ENCODE measurements at regions not wholly inside any gene's neighbourhood (a gene's known extent, or its start where the extent isn't known, plus 50 kb on each side); places are given as distances from the start of the nearest gene placed in this dataset.
A peak's percentile ranks its signal among the peaks of the same experiment; 100 is the strongest.

GRCh38 chr2:133718688-133719201 lies 150.5 kb upstream of the NCKAP5 start:
- peak; percentile 94 for DNase-seq (ENCODE audit: low read depth)

DNA sequence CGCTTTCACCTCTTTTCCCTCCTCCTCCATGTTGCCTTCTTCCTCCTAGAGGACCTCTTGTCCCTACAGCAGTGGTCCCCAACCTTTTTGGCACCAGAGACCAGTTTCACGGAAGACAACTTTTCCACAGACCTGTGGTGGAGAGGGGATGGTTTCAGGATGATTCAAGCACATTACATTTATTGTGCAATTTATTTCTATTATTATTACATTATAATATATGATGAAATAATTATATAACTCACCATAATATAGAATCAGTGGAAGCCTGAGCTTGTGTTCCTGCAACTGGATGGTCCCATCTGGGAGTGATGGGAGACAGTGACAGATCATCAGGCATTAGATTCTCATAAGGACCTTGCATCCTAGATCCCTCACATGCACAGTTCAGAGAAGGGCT lies 152.2 kb upstream of the NCKAP5 start:
- DNase-seq (ENCODE audit: low read depth) = no peak

GRCh38 chr2:133721118-133721517 lies 152.9 kb upstream of the NCKAP5 start:
- DNase-seq (ENCODE audit: low read depth) = no peak

DNA sequence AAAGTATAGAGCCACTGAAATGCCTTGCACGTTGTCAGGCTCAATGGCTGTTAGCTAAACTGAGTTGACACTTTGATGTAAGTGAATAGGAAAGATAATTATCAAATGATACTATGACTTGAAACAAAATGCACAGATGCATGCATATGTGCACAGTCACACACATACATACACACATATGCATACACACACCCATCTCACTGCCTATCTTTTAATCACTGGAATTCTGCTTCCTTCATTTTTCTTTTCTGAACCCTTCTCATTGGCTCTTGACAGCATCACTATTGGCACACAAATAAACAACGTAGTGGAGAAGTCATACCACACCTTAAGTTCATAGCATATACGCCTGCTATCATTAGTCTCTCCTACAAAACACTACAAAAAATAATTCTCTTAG lies 154.9 kb upstream of the NCKAP5 start:
- no peak for DNase-seq (ENCODE audit: low read depth)

DNA sequence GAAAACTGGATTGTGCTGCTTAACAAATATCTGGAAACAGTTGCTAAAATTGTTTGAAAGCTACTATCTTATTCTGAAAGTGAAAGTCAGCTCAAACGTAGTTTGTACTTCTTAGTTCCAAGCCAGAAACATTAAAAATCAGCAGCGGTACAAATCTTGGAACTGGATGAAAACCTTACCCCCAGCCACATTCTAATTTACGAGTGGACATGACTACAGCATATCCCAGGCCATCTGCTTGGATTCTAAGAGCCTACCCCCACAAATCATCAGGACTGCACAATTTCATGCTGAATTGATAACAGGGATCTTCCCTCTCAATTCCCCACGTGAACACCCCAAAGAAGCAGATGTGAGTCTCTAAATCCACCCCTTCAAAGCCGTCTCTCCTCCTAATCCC lies 158.7 kb upstream of the NCKAP5 start:
- no peak for DNase-seq (ENCODE audit: low read depth)

DNA sequence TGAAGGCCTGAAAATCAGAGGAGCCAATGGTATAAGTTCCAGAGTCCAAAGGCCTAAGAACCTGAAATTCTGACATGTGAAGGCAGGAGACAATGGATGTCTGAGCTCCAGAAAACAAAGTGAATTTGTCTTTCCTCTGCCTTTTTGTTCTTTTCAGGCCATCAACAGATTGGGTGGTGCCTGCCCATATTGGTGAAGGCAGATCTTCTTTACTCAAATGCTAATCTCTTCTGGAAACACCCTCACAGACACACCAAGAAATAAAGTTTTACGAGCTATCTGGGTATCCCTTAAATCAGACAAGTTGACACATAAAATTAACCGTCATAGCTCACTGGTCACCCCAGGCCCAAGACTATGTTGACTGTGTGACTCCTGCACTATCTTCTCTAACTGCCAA lies 163.8 kb upstream of the NCKAP5 start:
- peak; percentile 25 for DNase-seq (ENCODE audit: low read depth)

DNA sequence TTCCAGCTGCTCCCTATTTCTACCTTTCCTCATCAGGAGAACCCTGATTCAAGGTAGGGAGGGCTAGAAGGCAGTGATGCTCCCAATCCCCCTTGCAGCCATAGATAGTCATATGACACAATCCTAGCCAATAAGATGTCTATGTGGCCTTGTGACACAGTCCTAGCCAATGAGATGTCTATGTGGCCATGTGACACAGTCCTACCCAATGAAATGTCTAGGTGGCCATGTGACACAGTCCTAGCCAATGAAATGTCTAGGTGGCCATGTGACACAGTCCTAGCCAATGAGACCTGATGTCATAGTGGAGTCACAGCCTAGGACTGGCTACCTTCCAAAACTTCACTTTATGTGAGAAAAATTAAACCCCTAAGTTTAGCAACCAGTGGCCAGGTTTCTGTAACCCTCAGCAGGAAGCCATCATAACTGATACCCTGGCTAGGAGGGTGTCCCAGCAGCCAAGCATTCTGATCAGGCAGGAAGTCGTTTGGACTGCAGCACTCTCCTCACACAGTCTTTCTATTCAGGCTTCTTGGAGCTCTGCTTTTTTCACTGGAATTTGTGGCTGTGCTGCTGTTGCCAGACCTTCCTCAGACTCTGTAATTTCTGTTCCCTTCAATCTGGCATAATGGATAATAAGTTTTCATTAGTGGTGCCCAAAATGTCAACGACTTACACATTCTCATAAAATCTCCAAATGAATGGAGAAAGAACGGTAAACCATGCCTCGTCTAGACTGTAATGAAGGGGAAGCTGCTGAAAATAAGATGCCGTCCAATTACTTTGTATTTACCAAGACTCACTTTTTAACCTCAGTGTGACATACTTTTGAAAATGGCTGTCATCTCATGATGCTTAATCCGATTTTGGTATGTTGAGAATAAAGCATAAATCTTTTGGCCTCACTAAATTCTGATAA lies 165.0 kb upstream of the NCKAP5 start:
- peak; percentile 62 for DNase-seq (ENCODE audit: low read depth)

DNA sequence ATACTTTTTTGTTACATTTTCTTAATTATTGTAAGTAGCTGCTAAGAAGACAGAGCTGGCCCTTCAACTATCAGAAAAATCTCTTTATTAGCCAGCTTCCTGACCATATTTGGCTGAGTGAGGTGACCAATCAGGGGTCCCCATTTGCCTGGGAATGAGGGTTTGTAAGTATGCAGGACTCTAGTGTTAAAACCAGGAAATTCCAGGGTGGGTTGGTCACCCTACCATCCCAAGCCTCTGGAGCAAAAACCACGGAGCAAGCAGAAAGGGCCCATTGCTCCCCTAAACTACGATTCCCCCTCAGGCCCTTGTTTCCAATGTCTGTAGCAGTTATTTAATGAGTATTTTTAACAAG lies 165.6 kb upstream of the NCKAP5 start:
- DNase-seq (ENCODE audit: low read depth) = peak; percentile 98

GRCh38 chr2:133734716-133735495 lies 166.6 kb upstream of the NCKAP5 start:
- DNase-seq (ENCODE audit: low read depth) = peak; percentile 82

DNA sequence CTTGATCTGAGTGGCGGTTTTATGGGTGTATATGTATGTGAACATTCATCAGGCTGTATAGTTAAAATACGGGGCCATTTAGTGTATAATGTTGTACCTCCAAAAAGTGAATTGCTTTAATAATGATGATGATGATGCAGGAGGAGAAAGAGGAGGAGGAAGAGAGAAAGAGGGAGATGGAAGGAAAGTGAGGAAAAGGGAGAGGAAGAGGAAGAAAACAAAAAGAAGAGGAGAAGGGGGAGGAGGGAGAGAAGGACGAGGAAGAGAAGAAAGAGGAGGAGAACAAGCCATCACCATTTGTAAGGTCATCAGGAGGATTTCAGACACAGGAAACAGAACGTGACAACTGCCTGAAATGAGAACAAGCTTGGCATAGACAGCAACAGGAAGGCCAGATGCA lies 168.4 kb upstream of the NCKAP5 start:
- no peak for DNase-seq (ENCODE audit: low read depth)

DNA sequence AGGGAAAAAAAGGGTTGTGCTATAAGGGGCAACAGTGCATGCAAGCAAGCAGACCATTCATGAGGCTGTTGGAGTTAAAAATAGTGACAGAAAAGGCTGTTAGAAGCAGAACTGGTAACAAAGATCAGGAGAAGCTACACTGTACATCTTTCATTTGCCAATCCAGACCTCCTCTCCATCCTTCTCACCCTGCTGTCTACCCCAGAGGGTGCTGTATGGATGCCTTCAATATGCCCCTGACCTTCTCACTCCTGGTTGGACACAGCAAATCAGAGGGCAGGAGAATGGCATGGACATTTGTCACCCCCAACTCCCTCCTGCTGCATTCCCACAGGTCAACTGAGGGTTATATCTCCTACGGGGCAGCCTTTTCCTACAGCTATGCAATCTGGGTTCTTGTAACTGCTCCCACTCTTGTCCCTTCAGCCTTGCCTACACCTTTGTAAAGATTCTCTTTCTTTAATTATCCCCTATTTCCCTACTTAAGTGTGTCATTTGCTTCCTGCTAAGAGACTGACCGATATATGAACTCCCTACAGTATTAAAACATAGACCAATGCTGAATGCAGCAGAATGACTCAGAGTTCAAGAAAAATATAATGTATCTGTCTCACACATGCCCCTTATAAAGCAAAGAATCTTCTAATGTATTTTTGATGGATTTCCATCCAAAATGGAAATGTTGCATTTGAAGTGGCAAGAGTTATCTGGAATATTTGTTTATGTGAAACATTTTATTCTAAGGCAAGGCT lies 169.2 kb upstream of the NCKAP5 start:
- DNase-seq (ENCODE audit: low read depth) = peak; percentile 46

- no peak for DNase-seq (ENCODE audit: low read depth)
Measured at GRCh38 chr2:133739039-133739438, 170.8 kb upstream of the NCKAP5 start.

DNA sequence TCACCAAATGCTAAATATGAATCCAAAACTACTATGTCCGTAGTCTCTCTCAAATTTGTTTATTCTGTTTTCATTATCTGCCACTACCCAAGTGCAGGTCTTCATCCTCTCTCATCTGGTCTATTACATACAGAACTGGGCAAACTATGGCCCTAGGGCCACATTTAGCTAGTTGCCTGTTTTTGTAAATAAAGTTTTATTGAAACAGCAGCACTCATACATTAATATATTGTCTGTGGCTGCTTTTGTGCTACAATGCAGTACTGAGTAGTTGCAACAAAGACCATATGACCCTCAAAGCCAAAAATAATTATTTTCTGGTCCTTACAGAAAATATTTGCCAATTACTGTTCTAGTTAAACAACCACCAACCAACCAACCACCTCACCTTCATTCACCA lies 172.2 kb upstream of the NCKAP5 start:
- no peak for DNase-seq (ENCODE audit: low read depth)

DNA sequence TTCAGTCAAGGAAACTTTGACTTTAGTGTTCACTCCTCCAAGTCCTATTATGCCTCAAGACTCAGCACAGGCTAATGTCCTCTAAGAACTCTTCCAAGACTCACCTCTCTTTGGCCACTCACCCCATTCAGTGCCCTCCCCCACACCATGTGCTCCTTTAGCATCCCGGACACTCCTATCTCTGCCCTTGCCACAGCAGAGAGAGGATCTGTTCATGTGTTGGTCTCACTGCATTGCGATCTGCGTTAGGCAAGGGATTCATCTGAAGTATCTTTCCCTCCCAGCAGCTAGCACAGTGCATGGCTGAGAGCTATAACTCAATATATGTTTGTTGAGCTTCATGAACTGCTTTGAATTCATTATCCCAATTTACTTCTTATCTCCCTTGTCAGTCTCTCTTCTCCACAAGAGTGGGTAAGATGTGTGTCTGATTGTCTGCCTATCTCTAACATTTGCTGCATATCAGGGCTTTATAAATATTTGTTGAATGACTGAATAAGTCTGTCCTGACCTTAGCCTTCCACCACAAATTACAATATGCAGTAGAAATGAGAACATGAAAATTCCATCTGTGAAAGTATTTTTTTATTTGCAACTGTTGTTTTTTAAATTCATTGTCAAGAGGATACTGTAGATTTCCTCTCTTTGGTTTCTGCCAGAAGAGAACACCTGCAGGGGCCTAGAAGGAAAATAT lies 179.9 kb upstream of the NCKAP5 start:
- peak; percentile 42 for DNase-seq (ENCODE audit: low read depth)

DNA sequence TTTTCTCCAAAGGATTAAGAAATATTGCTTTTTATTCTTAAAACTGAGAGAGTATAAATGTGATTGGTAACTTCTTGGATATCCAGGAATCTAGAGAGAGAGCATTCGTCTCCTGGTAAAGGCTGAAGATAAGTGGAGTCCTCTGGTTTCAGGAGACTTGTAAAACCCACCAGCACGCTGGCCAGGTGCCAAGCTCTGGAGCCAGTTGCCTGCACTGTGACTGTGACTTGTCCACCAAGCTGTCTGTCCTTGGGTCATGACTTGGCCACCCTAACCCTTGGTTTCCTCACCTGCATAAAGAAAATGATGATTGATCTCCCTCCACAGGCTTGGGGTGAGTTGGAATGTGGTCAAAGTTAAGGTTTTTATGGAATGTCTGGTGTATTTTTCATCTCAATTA lies 185.4 kb upstream of the NCKAP5 start:
- DNase-seq (ENCODE audit: low read depth) = peak; percentile 22

GRCh38 chr2:133755480-133756300 lies 187.4 kb upstream of the NCKAP5 start:
- DNase-seq (ENCODE audit: low read depth) = peak; percentile 94

- DNase-seq (ENCODE audit: low read depth) = no peak
Measured at GRCh38 chr2:133756833-133757232, 188.6 kb upstream of the NCKAP5 start.

- DNase-seq (ENCODE audit: low read depth) = peak; percentile 66
Measured at GRCh38 chr2:133760376-133760775, 192.1 kb upstream of the NCKAP5 start.

- DNase-seq (ENCODE audit: low read depth) = peak; percentile 21
Measured at GRCh38 chr2:133765658-133766057, 197.4 kb upstream of the NCKAP5 start.

DNA sequence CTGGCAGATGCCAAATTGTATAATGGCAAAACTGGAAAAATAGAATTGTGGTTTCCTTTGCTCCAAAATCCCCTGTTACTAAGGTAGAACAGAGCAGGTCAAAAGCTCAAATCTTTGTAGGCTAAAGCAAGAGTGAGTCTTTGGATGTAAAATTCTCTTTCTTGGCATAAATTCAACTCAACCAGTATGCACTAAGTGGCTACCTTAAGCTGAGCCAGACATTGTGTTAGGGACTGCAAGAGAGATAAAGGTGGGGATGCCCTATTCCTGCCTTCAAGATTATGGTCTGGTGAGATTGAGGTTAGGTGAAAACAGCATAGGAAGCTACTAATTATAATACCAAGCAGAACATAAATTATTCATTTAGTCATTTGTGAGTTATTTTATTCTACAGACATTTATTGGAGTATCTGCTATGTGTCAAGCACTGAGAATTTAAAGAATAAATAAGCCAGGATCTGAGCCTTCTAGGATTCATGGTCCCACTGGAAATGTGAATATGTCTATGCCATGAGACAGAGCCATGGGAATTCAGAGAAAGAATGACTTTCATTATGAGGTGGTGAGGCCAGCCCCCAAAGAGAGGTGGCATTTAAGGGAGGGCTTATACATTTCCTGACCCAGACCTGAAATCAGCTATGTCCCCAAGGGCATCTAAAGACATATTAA lies 198.0 kb upstream of the NCKAP5 start:
- peak; percentile 53 for DNase-seq (ENCODE audit: low read depth)

Data from M059J (cell line).